HCT116 (cell line): ENCODE measurements at regions not wholly inside any gene's neighbourhood (a gene's known extent, or its start where the extent isn't known, plus 50 kb on each side); places are given as distances from the start of the nearest gene placed in this dataset.

Experiments
- CTCF ChIP-seq, 3 experiments: fragments of 200-600 bp in 1 of 3; sonication (generic) in 1 of 3; IDR thresholded peaks in 2 of 3; conservative IDR thresholded peaks in 1 of 3; 2 replicates each; pipeline ENCODE4 v1.5.1; 2012 to 2017; ENCODE audit warnings: low read depth in 2 of 3, low read length in 2 of 3, antibody characterized with exemption in 1 of 3, borderline replicate concordance in 1 of 3, control low read depth in 1 of 3, mild to moderate bottlenecking in 1 of 3, mixed read lengths in 1 of 3, mixed run types in 1 of 3, moderate library complexity in 1 of 3; ENCODE audit not compliant: insufficient read depth in 1 of 3
- EZH2 ChIP-seq: fragments of 200-600 bp; sonication (generic); IDR thresholded peaks from 2 replicates; pipeline ENCODE4 v1.6.1; 2017; ENCODE audit warnings: antibody characterized with exemption, mixed run types
- POLR2A ChIP-seq: IDR thresholded peaks from 2 replicates; pipeline ENCODE4 v1.7.0; 2011; ENCODE audit warnings: borderline replicate concordance; ENCODE audit not compliant: insufficient read depth, insufficient read length; ENCODE audit errors: extremely low read depth
- POLR2AphosphoS5 ChIP-seq: IDR thresholded peaks from 2 replicates; pipeline ENCODE4 v1.6.1; 2011; ENCODE audit warnings: mild to moderate bottlenecking, low read depth, low read length, moderate library complexity
- RAD21 ChIP-seq: IDR thresholded peaks from 2 replicates; pipeline ENCODE4 v1.6.1; 2012; ENCODE audit warnings: low read depth, mild to moderate bottlenecking
- REST ChIP-seq: IDR thresholded peaks from 2 replicates; pipeline ENCODE4 v1.6.1; 2012; ENCODE audit warnings: low read depth
- SIN3A ChIP-seq: IDR thresholded peaks from 2 replicates; pipeline ENCODE4 v1.6.1; 2012; ENCODE audit warnings: low read depth
- SP1 ChIP-seq: IDR thresholded peaks from 2 replicates; pipeline ENCODE4 v1.6.1; 2012; ENCODE audit warnings: low read depth
- ZFX ChIP-seq: fragments of 450-650 bp; IDR thresholded peaks from 2 replicates; pipeline ENCODE4 v1.6.1; 2017

GRCh38 chr12:116414891-116415290, 137.4 kb upstream of the MED13L start:
- TF ChIP-seq SP1 (no peak), CTCF (IDR thresholded peaks at IDR 0.05 in 2 of 3, conservative IDR thresholded peaks at IDR 0.05 in 1 of 3; ENCODE audit: borderline replicate concordance in 1 of 3, insufficient read depth in 1 of 3, low read depth in 2 of 3, low read length in 2 of 3) (no peak), POLR2A (no peak), REST (no peak), POLR2AphosphoS5 (no peak), ZFX (no peak), EZH2 (no peak), RAD21 (no peak), SIN3A (no peak)
